LHCN-M2 (cell line): ENCODE measurements at regions not wholly inside any gene's neighbourhood (a gene's known extent, or its start where the extent isn't known, plus 50 kb on each side); places are given as distances from the start of the nearest gene placed in this dataset.
A peak's percentile ranks its signal among the peaks of the same experiment; 100 is the strongest.

Experiments used
- DNase-seq: peaks from one replicate; pipeline ENCODE4 v3.0.0-alpha.2; 2012; ENCODE audit warnings: low read depth

DNA sequence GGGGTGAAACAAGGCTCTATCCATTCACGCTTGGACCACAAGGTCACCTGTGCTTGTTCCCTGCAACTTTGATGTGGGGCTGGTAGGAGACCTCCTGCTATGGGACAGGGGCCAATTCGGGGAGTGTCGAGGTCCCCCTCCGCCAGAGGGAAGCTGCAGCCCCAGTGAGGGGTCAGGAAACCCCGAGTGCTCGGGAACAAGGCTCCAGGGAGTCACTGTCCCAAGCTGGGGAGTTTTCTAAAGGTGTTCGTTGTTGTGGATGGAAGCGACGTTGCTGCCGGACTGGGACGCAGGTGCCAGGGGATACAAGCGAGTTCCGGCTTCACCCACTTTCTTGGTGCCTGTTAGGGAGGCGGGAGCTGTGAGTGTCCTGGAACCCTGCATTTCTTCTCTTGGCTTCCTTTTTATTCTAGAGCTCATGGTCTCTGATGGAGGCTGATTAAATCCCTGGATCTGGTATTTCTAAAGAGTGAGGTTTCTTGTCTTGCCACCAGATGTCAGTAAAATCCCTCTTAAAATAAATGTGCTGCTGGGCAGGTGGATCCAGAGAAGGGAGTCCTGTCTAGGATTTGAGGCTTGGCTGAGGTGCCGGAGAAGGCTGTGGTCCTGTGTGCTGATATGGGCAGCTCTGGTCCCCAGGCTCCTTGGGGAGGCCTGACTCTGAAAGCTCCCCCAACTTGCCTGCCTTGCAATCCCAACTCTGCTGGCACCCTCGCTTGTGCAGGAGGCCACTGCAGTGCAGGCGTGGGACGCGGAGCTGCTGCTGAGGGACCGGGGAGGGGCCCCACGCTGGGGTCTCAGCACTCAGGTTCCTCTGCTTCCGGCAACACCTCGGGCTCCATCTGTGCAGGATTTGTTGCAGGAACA is 153.9 kb downstream of the TEX29 start:
- DNase-seq, result peak; percentile 31

DNA sequence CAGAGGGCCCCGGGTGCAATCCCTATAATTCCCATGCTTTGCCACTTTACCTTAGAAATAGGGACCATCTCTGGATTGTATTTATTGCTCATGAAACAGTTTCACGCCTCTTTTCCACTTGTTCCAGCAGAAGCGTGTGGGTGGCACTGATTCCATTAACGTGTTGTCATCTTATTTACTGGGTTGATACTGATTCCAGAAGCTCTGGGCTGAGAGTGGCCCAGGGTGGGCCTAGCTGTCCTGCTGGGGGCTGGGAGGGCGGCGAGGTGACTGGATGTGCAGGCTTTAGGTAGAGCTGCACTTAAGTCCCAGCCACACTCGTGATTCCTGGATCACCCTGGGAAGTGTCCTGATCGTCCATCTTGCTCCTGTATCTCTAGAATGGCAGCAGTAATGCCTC is 155.0 kb downstream of the TEX29 start:
- no peak for DNase-seq

DNA sequence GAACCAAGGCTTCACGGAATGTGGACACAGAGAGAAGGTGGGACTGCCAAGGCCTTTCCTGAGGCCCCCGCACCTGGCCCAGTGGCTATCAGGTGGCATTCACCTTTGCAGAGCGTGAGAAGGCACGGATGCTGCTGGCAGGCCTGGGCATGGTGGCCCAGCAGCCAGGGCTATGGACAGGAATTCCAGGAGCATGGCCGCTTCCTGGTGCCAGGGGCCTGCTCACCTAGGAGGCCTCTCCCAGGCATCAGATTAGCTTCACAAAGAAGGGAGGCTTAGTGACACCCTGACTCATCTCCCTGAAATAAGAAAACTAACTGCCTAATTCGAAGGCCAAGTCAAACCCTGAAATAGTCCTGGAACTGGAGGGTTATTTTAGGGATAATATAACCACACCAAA is 155.8 kb downstream of the TEX29 start:
- DNase-seq, result no peak

DNA sequence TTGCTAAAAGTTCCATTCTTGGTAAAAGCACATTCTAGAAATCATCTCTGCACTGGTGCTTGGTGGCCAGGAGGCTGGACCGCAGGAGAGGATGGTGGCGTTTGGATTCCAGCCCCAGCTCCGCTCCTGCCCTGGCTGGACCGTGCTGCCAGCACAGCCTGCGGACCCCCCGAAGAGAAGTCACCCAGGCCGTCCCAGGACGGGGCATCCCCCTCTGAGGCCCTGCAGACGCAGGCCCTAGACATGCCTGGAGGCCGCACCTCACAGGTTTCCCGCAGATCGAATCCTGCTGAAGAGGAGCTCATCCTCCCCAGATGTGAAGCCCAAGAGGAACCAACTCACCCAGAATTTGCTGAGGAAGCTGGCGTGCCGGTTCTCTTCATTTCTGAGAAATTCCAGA is 159.0 kb downstream of the TEX29 start:
- no peak for DNase-seq

DNA sequence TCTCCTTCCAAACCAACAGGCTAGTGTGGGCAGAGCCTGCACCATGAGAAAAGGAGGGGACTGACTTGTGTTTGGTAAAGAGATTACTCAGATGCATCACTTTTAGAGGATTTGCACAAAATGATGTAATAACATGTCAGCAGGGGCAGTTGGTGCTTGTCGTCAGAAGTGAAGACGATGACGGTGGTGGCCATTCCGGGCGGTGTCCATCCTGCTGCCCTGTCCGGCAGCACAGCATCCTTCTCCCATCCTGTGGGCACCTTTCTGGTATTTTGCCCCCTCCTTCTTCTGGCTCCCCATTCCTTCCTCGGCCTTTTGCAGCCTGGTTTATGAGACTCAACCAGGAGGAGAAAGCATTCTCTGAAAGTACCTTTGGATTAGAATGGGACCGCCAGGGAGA is 160.1 kb downstream of the TEX29 start:
- no peak for DNase-seq

DNA sequence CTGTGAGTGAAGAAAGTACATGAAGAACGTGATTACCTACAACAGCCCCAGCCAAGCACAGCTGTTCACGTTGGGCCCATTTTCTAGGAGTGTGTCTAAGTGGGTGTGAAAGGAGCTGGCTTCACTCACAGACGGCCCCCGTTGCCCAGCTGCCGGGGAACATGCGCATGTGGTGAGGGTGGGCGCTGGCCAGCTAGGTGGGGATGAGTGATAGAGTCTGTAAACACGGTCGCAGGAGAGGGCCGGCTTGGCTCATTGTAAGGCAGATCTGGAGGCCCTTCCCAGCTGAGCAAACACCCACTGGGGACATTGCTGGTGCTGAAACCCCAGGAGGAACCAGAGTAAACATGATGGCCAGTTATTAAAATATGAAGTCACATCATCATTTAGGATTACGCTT is 160.5 kb downstream of the TEX29 start:
- no peak for DNase-seq

DNA sequence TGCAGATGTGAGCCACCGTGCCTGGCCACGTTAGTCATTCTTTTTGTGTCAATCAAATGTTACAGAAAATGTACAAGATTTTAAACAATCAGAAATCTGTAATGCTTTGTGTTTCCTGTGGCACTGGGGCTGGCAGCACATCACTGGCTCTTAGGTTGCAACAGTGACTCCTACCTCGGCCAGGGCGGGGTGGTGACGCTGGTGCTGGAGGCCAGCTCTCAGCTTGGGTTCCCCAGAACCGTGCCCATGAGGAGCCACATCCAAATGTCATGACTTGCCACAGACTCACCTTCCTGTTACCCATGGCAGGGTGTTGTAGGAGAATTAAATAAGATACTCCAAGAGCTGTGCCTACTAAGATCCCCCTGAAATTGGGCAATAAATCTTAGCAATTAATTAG is 161.7 kb downstream of the TEX29 start:
- DNase-seq, result no peak

DNA sequence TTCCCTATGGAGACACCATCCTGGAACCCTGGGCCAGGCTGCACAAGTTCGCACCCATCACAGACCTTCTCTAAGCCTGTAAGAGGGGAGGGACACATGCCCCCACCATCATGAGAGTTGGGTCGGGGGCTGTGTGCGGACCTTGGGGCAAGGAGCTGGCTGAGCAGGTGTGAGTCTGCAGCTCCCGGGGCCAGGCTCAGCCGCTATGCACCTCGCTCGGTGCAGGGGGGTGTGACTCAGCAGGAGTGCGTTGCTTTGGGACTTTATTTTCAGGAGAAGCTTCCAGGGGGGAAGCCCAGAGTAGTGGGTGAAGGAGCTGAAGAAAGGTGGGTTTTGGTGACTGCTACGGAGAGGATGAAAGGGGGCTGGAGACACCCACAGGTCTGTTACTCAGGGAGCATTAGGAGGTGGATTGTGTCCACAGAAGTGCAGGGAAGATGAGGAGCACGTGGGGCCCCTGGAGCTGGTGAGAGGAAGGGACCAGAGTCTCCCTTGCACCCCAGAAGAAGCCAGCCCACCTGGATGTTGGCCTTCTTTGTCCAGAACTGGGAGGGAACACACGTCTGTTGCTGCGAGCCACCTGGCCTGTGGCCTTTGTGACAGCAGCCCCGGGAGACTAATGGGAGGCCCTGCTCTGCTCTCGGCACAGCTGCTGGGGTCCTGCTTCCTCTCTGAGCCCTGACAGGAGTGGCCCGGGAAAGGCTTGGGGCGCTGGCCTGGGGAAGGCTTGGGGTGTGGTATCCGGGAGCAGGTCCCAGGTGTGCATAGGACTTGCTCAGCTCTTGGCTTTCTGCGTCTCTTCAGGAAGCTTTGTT is 162.6 kb downstream of the TEX29 start:
- DNase-seq, result no peak

DNA sequence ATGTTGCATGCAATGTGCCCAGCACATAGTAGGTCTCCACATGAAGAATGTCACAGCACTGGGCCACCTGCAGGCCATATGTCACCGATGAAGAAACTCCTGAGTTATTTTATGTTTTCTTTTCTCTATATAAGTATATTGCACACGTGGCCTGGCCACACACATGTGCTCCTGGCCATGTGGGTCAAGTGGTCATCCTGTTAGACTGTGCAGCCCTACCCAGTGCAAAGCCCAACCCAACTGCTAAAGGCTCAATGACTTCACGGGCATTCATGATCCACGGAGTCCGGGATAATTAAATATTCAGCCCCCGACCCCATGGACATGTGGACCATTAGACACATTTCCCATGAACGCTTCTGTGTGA is 163.2 kb downstream of the TEX29 start:
- no peak for DNase-seq

DNA sequence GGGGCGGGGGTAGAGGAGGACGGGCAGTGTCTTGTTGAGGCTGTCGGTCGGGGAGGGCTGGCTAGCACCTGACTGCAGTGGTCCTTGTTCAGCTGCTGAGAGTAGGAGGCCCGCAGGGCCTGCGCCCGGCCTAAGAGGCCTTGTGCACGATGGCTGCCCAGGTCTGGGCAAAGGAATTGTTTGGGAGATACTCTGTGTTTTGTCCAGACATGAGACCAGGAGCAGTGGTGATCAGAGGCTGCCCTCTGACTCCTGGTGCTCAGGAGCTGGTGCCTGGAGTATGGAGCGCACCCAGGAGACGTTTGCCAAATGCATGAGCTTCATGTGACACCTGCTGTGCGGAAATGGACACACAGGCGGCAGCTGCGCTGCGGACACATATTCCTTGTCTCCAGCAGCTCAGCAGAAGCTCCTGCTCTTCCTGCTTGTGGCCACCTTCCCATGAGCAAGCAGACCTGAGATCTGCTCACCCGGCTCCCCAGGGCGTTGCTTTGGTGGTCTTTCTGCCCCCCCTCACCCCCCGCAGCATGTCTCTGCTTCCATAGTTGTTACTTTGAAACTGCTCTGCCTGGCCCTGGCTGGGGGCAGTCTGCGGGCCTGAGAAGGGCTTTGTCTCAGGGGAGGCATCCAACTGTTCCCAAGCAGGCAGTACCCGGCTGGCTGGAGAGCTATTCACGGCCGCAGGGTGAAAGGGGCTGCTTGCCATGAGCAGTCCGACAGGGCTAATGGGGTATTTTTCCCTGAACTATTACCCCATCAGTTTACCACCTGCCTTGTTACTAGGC is 163.9 kb downstream of the TEX29 start:
- DNase-seq, result no peak

DNA sequence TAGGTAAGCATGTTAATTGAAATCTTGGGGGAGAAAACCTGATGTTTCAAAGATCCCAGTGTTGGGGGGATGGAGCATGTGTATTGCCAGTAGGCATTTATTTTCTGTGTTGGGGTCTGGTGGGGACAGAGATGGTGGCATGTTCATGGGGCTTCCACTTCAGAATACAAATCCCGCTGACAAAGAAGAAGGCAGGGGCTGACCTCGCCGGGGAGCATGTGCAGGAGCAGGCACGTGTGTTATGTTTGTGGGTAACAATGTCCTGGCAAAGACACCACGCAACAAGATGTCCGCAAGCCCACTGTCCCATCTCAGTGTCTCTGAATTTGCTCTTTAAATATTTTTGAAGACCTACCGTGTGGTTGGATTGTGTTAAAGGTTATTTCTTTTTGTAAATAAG is 164.5 kb downstream of the TEX29 start:
- no peak for DNase-seq

DNA sequence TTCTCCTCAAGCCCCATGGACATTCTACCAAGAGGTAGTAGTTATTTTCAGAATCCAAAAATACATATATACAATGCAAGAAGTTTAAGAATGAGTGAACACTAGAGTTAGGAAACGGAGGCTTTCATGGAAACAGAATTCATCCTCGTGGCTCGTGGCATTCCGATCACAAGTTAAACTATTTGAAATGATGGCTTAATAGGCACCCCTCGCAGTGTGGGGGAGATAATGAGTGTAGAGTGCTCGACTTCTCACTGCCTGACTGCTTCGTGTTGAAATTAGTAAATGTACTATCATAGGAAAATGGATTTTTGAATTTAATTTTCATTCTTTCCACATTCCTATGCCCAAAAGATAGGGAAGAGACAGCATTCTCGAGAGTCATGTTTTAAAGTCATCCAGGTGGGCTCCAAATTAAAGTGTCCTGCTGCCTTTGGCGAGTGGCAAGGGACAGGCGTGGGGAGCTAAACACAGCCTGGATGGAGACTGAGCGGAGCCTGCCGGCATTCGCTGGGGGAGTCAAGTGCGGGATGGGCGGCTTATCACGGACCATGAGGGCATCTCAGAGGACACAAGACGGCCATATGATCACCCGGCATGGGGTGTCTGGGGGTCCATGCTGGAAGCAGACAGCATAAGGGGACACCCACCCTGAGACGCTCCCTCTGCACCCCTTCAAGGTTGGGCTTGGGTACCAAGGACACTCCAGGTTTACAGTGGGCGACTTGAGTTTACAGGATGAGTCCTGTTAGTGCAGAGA is 165.2 kb downstream of the TEX29 start:
- DNase-seq, result no peak

DNA sequence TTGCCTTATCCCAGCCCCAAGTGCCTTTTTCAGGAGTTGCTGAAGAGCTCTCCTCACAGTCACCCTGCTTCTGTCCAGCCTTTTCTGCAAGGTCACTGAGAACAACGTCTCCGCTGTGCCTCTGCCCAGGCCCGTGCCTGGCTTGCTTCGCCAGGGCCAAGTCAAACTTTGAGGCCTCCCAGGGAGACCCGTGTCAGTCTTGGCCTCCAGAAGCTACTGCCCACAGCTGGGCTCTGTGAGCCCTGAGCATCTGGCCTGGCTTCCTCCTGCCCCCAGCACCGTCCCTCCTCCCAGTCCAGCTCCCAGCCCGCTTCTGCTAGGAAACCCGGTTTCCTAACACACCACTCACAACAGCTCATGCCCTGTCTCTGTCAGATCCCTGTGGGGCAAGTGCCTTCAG is 165.9 kb downstream of the TEX29 start:
- DNase-seq, result no peak

DNA sequence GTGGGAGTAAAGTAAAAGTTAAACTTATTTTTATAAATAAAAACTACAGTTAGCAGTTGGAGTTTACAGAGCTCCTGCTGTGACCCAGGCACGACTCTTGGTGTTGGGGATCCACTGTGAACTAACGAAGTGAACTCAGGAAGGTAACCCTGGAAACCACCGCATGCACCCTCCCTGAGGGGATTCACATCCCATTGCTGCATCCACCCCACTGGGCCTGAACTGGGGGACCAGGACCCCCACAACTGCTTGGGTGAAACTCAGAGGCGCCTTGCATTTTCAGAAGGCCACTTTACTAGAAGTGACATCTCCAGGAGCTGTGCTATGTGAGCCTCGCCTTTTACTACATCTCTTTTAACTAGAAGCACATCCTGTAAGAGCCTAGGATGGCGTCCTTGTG is 166.4 kb downstream of the TEX29 start:
- no peak for DNase-seq

DNA sequence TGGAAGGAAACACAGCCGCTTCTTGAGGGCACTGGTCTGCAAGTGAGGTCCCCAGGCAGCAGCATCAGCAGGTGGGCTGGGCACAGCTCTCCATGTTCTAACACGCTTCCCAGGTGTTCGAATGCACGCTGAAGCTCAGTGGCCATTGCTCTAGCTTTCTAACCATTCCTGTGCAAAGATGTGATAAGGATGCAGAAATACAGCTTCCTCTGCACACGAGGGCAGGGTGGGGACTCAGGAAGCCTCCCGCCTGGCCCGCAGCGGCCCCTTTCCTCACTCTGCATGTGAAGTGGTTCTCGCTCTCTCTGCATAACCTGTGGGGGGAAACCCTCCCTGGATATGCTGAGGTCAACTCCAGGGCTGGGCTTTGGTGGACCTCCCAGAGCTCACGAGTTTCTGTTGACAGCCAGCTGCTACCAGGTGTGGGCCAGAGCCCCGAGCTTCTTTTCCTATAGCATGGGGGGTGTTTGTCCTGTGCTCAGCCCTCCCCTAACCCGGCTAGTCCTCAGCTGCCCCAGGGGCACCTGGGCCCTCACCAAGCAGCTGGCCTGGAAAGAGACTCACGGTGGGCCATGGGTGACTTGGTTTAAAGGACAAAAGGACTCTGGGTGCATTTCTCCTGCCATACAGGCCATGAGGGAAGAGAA is 168.2 kb downstream of the TEX29 start:
- DNase-seq, result no peak

DNA sequence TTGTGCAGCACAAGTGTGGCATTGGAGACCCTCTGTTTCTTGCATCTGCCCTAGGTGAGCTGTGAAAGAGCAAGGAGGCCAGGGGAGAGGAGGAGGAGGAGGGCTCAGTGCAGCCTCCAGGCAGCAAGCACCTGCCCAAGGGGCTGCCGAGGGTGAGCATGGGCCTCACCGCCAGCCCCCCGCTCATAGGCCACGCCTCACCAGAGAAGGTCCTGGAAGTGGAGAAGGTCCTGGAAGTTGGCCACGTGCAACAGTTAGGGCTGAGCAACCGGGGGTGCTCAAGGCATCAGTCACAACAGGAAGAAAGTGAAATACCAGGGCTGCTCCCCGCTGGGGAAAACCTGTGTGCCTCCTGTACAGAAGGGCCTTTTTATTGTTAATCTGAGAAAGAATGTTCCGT is 168.9 kb downstream of the TEX29 start:
- no peak for DNase-seq

DNA sequence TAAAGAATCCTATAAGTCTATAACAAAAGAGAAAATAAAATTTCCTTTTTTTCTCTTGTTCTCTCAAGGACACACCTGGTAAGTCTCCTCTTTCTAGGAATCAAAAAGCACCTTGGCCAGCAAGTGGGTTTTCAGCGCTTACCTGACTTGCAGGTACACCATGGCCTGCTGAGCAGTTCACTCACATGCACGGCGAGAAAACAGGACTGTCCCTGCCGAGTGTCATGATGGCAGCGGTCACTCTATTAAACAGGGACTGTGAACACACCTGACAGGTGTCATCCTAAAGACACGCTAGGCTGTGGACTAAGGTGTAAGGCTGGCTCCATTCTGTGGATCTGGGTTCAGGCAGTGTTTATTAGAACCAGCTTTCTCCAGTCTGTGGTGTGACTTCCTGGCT is 170.2 kb downstream of the TEX29 start:
- DNase-seq, result no peak

DNA sequence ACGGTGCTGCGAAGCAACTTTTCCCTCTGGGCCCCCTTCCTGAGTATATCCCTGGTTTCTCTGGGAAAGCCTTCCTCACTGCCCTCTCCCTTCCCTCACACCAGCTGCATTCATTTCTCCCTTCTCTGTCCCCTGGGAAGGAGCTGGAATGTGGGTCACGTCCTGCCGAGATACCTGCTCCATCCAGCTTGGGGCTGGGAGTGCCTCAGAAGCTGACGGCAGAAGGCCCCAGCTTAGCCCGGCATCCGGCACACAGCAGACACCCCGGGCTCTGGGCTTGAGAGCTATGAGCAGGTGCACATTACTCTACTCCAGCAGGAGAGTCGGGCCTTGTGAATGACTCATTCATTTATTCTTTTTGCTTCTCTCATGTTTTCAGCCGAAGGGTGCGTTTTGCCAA is 170.6 kb downstream of the TEX29 start:
- no peak for DNase-seq

DNA sequence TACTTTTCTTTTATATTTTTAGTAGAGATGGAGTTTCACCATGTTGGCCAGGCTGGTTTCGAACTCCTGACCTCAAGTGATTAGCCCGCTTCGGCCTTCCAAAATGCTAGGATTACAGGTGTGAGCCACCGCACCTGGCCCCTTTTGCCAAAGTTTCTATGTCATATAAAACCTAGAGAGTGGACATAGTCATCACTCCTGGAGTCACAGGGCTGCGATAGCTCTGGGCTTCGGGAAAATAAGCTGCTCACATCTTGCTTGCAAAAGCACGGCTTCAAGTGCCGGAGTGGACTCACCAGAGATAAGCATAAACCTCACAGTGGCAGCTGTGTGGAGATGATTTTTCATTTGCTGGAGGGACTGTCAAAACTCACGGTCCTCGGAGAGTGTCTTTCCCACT is 171.2 kb downstream of the TEX29 start:
- DNase-seq, result no peak

DNA sequence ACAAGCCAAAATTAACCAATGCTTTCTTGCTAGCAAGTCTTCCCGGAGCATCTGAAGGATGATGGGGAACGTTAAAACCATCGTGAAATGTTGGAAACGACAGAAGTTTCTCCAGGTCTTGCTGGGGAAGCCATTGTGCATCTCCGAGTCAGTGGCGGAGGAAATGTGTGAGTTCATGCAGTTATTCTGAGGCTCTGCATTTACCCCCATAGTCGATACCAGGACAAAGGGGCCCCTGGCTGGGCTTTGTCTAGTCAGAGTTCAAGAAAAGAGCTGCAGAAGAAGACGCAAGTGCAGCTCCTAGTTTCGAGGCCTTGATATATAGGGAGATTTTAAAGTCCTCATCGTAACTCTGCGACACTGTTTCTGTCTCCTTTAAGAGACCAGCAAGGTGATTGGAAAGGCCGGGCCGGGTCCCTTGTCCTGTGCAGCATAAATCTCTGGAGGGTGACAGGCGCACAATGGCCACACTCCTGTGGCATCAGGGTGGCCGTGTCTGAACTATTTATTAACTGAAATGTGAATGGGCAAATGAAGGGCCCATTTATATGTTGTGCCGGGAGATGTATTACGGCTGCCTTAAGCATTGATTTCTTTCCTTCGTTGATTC is 172.0 kb downstream of the TEX29 start:
- no peak for DNase-seq

DNA sequence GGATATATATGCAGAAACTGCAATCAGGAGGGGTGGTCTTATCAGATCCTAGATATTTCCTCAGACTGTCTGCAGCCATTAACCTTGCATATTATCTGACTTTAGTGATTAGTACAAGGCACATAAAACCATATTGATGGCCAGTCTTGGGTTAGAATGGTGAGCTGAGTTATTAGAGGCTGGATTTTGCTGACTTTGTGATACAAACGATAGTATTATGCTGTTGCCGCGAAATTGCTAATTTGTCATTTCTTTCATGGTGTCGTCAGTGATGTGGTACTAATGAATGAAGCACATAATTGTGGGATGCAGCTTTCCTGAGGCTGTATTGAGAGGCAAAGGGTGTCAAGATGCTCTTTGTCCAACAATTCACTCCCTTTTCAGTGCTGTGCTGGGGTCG is 172.5 kb downstream of the TEX29 start:
- DNase-seq, result no peak
